Liver (tissue), 8 donors: ENCODE measurements at regions not wholly inside any gene's neighbourhood (a gene's known extent, or its start where the extent isn't known, plus 50 kb on each side); places are given as distances from the start of the nearest gene placed in this dataset.

ENCODE experiments used
- DNase-seq: peaks from one replicate; pipeline ENCODE4 v3.0.0-alpha.2; 2017; ENCODE audit warnings: low spot score
- H3K27ac ChIP-seq, 2 donors: one replicate each; pipeline ENCODE4 v1.7.0; 2013; ENCODE audit warnings: inconsistent platforms in 2 of 2, low read length in 2 of 2, control low read depth in 1 of 2, low read depth in 1 of 2, mild to moderate bottlenecking in 1 of 2
- H3K27me3 ChIP-seq, 4 donors: one replicate each; pipeline versions ENCODE4 v1.6.1 to v1.7.0; 2013; ENCODE audit warnings: low read length in 3 of 4, inconsistent platforms in 1 of 4, mild to moderate bottlenecking in 1 of 4, moderate library complexity in 1 of 4; ENCODE audit not compliant: control insufficient read depth in 4 of 4, insufficient read depth in 4 of 4
- H3K36me3 ChIP-seq, 4 donors: one replicate each; pipeline versions ENCODE4 v1.6.1 to v1.7.0; 2013; ENCODE audit warnings: low read length in 3 of 4, mild to moderate bottlenecking in 3 of 4, low read depth in 1 of 4, moderate library complexity in 1 of 4; ENCODE audit not compliant: control insufficient read depth in 4 of 4, insufficient read depth in 3 of 4
- H3K4me1 ChIP-seq, 4 donors: one replicate each; pipeline versions ENCODE4 v1.6.1 to v1.7.0; 2013; ENCODE audit warnings: low read length in 3 of 4, mild to moderate bottlenecking in 3 of 4, moderate library complexity in 1 of 4; ENCODE audit not compliant: control insufficient read depth in 4 of 4, insufficient read depth in 4 of 4
- H3K4me3 ChIP-seq, 3 donors: one replicate each; pipeline versions ENCODE4 v1.6.1 to v1.7.0; 2013; ENCODE audit warnings: low read length in 3 of 3, control low read depth in 1 of 3, low read depth in 1 of 3, mild to moderate bottlenecking in 1 of 3
- H3K9ac ChIP-seq, 2 donors: one replicate each; pipeline ENCODE4 v1.7.0; 2013; ENCODE audit warnings: low read length in 2 of 2, mild to moderate bottlenecking in 2 of 2, moderate library complexity in 2 of 2, control low read depth in 1 of 2, low read depth in 1 of 2
- H3K9me3 ChIP-seq, 4 donors: one replicate each; pipeline versions ENCODE4 v1.6.1 to v1.7.0; 2013; ENCODE audit warnings: low read length in 3 of 4; ENCODE audit not compliant: control insufficient read depth in 4 of 4
- FOXA1 ChIP-seq: IDR thresholded peaks from 2 replicates; pipeline ENCODE4 v1.6.1; 2016; ENCODE audit warnings: antibody characterized with exemption
- FOXA2 ChIP-seq: IDR thresholded peaks from 2 replicates; pipeline ENCODE4 v1.6.1; 2016; ENCODE audit warnings: antibody characterized with exemption
- GABPA ChIP-seq, 2 donors: IDR thresholded peaks in 1 of 2; conservative IDR thresholded peaks in 1 of 2; 2 replicates each; pipeline ENCODE4 v1.6.1; 2016; ENCODE audit warnings: antibody characterized with exemption in 2 of 2, mild to moderate bottlenecking in 1 of 2, moderate library complexity in 1 of 2
- HNF4A ChIP-seq, 2 donors: conservative IDR thresholded peaks; 2 replicates each; pipeline ENCODE4 v1.6.1; 2016; ENCODE audit warnings: antibody characterized with exemption in 2 of 2, mild to moderate bottlenecking in 2 of 2
- HNF4G ChIP-seq: IDR thresholded peaks from 2 replicates; pipeline ENCODE4 v1.6.1; 2016; ENCODE audit warnings: antibody characterized with exemption
- JUND ChIP-seq, 2 donors: IDR thresholded peaks; 2 replicates each; pipeline ENCODE4 v1.6.1; 2016; ENCODE audit warnings: antibody characterized with exemption in 2 of 2
- NR2F2 ChIP-seq: IDR thresholded peaks from 2 replicates; pipeline ENCODE4 v1.6.1; 2016; ENCODE audit warnings: antibody characterized with exemption
- RAD21 ChIP-seq, 2 donors: IDR thresholded peaks; 2 replicates each; pipeline ENCODE4 v1.6.1; 2016; ENCODE audit warnings: antibody characterized with exemption in 2 of 2, mild to moderate bottlenecking in 2 of 2
- RXRA ChIP-seq, 2 donors: IDR thresholded peaks; 2 replicates each; pipeline ENCODE4 v1.6.1; 2017 to 2018; ENCODE audit warnings: antibody characterized with exemption in 2 of 2, mild to moderate bottlenecking in 1 of 2
- SP1 ChIP-seq: IDR thresholded peaks from 2 replicates; pipeline ENCODE4 v1.6.1; 2018; ENCODE audit warnings: antibody characterized with exemption, mild to moderate bottlenecking
- TAF1 ChIP-seq: conservative IDR thresholded peaks from 2 replicates; pipeline ENCODE4 v1.6.1; 2016; ENCODE audit warnings: antibody characterized with exemption, mild to moderate bottlenecking
- YY1 ChIP-seq: IDR thresholded peaks from 2 replicates; pipeline ENCODE4 v1.6.1; 2016; ENCODE audit warnings: antibody characterized with exemption, mild to moderate bottlenecking
- WGBS: extraction: QIAGEN DNeasy Blood & Tissue Kit; methylation state at CpG from one replicate; pipeline ENCODE4 v1.1.7; 2013; 5-methylcytosine and 5-hydroxymethylcytosine counted together
- TF ChIP-seq, protein P1 (sequence below): fragments of 150-350 bp; IDR thresholded peaks from 2 replicates; pipeline ENCODE4 v1.5.1; 2017; ENCODE audit warnings: improper control_type of control experiment, low read depth, low read length; ENCODE audit not compliant: missing input control
- TF ChIP-seq, protein P2 (sequence below): IDR thresholded peaks from 2 replicates; pipeline ENCODE4 v1.6.1; 2016; ENCODE audit warnings: antibody characterized with exemption
- TF ChIP-seq, protein P3 (sequence below): IDR thresholded peaks from 2 replicates; pipeline ENCODE4 v1.6.1; 2016; ENCODE audit warnings: antibody characterized with exemption, mild to moderate bottlenecking
- TF ChIP-seq, protein P4 (sequence below): IDR thresholded peaks from 2 replicates; pipeline ENCODE4 v1.6.1; 2016; ENCODE audit warnings: antibody characterized with exemption
- TF ChIP-seq, protein P5 (sequence below): IDR thresholded peaks from 2 replicates; pipeline ENCODE4 v1.6.1; 2016; ENCODE audit warnings: antibody characterized with exemption
- donor health status: healthy.
- donor health status: healthy.
- donor health status: healthy.
- donor health status: healthy.
- donor health status: healthy.

DNA sequence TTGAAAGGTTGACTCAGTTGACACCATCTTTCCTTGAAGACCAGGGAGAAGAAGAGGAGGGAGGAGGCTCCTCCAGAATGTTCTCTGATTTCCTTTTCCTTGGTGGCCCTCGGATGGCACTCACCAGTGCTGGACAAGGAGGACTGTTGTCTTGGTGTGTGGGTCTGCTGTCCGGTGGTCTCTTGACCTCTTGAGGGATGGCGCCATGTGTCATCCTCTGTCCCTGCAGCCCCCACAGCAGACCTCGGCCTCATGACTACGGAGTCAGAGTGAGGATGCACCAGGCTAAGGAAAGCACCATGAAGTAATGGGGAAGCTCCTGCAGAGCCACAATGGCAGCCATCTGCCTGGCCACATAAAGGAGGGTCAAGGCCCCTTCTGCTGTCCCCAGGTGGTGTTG lies 475.0 kb downstream of the GLRX3 start:
- Histone ChIP-seq H3K4me3 (no peak overlapping the region), H3K27ac (no peak overlapping the region), H3K9me3 (peaks cover 0 to 3% (median 0%) of the 10 kb centered on the region in 4 donors), H3K4me1 (no peaks in the 10 kb centered on the region), H3K36me3 (no peaks in the 10 kb centered on the region), H3K27me3 (no peaks in the 10 kb centered on the region), H3K9ac (no peak overlapping the region)
- TF ChIP-seq, protein P1, sequence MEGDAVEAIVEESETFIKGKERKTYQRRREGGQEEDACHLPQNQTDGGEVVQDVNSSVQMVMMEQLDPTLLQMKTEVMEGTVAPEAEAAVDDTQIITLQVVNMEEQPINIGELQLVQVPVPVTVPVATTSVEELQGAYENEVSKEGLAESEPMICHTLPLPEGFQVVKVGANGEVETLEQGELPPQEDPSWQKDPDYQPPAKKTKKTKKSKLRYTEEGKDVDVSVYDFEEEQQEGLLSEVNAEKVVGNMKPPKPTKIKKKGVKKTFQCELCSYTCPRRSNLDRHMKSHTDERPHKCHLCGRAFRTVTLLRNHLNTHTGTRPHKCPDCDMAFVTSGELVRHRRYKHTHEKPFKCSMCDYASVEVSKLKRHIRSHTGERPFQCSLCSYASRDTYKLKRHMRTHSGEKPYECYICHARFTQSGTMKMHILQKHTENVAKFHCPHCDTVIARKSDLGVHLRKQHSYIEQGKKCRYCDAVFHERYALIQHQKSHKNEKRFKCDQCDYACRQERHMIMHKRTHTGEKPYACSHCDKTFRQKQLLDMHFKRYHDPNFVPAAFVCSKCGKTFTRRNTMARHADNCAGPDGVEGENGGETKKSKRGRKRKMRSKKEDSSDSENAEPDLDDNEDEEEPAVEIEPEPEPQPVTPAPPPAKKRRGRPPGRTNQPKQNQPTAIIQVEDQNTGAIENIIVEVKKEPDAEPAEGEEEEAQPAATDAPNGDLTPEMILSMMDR: no peak
- TF ChIP-seq FOXA1 (no peak), JUND (IDR thresholded peaks at IDR 0.05) (no peak), TAF1 (no peak), HNF4A (conservative IDR thresholded peaks at IDR 0.05) (no peak), NR2F2 (no peak), SP1 (no peak), RAD21 (IDR thresholded peaks at IDR 0.05) (no peak), RXRA (IDR thresholded peaks at IDR 0.05) (no peak), HNF4G (no peak), GABPA (IDR thresholded peaks at IDR 0.05 in 1 of 2, conservative IDR thresholded peaks at IDR 0.05 in 1 of 2) (no peak)
- TF ChIP-seq, protein P2, sequence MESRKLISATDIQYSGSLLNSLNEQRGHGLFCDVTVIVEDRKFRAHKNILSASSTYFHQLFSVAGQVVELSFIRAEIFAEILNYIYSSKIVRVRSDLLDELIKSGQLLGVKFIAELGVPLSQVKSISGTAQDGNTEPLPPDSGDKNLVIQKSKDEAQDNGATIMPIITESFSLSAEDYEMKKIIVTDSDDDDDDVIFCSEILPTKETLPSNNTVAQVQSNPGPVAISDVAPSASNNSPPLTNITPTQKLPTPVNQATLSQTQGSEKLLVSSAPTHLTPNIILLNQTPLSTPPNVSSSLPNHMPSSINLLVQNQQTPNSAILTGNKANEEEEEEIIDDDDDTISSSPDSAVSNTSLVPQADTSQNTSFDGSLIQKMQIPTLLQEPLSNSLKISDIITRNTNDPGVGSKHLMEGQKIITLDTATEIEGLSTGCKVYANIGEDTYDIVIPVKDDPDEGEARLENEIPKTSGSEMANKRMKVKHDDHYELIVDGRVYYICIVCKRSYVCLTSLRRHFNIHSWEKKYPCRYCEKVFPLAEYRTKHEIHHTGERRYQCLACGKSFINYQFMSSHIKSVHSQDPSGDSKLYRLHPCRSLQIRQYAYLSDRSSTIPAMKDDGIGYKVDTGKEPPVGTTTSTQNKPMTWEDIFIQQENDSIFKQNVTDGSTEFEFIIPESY: no peak
- TF ChIP-seq, protein P3, sequence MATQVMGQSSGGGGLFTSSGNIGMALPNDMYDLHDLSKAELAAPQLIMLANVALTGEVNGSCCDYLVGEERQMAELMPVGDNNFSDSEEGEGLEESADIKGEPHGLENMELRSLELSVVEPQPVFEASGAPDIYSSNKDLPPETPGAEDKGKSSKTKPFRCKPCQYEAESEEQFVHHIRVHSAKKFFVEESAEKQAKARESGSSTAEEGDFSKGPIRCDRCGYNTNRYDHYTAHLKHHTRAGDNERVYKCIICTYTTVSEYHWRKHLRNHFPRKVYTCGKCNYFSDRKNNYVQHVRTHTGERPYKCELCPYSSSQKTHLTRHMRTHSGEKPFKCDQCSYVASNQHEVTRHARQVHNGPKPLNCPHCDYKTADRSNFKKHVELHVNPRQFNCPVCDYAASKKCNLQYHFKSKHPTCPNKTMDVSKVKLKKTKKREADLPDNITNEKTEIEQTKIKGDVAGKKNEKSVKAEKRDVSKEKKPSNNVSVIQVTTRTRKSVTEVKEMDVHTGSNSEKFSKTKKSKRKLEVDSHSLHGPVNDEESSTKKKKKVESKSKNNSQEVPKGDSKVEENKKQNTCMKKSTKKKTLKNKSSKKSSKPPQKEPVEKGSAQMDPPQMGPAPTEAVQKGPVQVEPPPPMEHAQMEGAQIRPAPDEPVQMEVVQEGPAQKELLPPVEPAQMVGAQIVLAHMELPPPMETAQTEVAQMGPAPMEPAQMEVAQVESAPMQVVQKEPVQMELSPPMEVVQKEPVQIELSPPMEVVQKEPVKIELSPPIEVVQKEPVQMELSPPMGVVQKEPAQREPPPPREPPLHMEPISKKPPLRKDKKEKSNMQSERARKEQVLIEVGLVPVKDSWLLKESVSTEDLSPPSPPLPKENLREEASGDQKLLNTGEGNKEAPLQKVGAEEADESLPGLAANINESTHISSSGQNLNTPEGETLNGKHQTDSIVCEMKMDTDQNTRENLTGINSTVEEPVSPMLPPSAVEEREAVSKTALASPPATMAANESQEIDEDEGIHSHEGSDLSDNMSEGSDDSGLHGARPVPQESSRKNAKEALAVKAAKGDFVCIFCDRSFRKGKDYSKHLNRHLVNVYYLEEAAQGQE: no peak
- TF ChIP-seq, protein P4, sequence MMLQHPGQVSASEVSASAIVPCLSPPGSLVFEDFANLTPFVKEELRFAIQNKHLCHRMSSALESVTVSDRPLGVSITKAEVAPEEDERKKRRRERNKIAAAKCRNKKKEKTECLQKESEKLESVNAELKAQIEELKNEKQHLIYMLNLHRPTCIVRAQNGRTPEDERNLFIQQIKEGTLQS: no peak
- TF ChIP-seq, protein P5, sequence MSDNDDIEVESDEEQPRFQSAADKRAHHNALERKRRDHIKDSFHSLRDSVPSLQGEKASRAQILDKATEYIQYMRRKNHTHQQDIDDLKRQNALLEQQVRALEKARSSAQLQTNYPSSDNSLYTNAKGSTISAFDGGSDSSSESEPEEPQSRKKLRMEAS: no peak
- DNase-seq: no peak
- 79% methylated on average over 5 of the region's 5 CpGs for WGBS

DNA sequence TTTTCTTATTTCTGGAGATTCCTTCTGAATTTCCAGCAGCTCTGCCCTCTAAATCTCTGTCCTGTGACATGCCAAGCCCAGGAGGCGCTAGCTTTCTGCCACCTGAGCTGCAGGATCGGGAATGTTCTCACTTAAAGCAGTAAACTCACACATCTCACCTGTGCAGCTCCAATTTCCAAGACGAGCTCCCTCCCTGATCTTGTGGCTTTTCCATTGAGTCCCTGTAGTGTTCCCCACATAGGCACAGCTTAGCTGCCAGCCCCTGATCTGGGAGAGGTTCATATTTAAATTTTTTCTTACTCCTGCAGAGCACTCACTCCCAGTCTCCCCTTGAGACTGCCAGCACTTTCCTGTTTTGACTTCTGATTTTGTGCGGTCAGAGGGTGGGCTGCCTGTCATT lies 479.3 kb downstream of the GLRX3 start:
- H3K36me3 ChIP-seq: no peaks in the 10 kb centered on the region

More for the DNA sequence above, 479.3 kb downstream of the GLRX3 start:
- peaks cover 0 to 6% (median 0%) of the 10 kb centered on the region in 4 donors for H3K27me3 ChIP-seq
- H3K4me3 ChIP-seq: no peak overlapping the region
- TF ChIP-seq, protein P5: no peak
- TF ChIP-seq TAF1 (no peak), YY1 (no peak), SP1 (no peak), FOXA2 (no peak), HNF4A (conservative IDR thresholded peaks at IDR 0.05) (no peak), HNF4G (no peak), RAD21 (IDR thresholded peaks at IDR 0.05) (no peak), NR2F2 (no peak), RXRA (IDR thresholded peaks at IDR 0.05) (no peak), JUND (IDR thresholded peaks at IDR 0.05) (no peak)
- TF ChIP-seq, protein P2: no peak
- TF ChIP-seq, protein P4: no peak
- TF ChIP-seq, protein P1: no peak
- WGBS: 16% methylated on average over 4 of the region's 4 CpGs
- peaks cover 0 to 3% (median 0%) of the 10 kb centered on the region in 4 donors for H3K9me3 ChIP-seq
- H3K4me1 ChIP-seq: no peaks in the 10 kb centered on the region
- DNase-seq: no peak
- no peak overlapping the region for H3K9ac ChIP-seq
- no peak overlapping the region for H3K27ac ChIP-seq
